Testis (tissue), 2 donors: ENCODE measurements at regions not wholly inside any gene's neighbourhood (a gene's known extent, or its start where the extent isn't known, plus 50 kb on each side); places are given as distances from the start of the nearest gene placed in this dataset.

Experiments used
- POLR2A ChIP-seq: fragments of 450-650 bp; IDR thresholded peaks from one replicate; pipeline ENCODE4 v1.6.1; 2017; ENCODE audit warnings: antibody characterized with exemption, mild to moderate bottlenecking, moderate library complexity
- TF ChIP-seq, protein P1 (sequence below), 3 experiments: fragments of 450-650 bp in 2 of 3; fragments of 200-600 bp in 1 of 3; sonication (generic) in 1 of 3; IDR thresholded peaks; one replicate each; pipeline ENCODE4 v1.5.1; 2016 to 2019; ENCODE audit warnings: antibody characterized with exemption in 3 of 3, mild to moderate bottlenecking in 2 of 3, moderate library complexity in 1 of 3

DNA sequence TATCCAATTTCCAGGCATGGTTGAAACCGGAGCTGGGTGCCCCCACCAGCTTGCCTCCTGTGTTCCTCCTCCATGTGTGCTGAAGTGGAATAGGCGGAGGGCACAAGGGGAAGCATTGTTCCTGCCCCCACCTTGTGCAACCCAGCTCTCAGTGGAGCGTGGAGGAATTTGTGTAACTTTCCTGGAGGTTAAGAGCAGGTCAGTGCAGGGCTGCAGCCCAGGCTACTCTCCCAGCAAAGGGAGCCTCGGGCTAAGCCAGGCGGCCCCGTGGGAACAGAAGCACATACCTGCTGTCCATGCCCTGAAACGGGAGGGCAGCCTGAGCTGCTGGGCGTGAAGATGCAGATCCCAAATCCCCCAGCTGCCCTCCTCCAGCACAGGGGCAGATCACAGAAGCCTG, 158.8 kb upstream of the LHX1 start:
- TF ChIP-seq, protein P1, sequence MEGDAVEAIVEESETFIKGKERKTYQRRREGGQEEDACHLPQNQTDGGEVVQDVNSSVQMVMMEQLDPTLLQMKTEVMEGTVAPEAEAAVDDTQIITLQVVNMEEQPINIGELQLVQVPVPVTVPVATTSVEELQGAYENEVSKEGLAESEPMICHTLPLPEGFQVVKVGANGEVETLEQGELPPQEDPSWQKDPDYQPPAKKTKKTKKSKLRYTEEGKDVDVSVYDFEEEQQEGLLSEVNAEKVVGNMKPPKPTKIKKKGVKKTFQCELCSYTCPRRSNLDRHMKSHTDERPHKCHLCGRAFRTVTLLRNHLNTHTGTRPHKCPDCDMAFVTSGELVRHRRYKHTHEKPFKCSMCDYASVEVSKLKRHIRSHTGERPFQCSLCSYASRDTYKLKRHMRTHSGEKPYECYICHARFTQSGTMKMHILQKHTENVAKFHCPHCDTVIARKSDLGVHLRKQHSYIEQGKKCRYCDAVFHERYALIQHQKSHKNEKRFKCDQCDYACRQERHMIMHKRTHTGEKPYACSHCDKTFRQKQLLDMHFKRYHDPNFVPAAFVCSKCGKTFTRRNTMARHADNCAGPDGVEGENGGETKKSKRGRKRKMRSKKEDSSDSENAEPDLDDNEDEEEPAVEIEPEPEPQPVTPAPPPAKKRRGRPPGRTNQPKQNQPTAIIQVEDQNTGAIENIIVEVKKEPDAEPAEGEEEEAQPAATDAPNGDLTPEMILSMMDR (IDR thresholded peaks at IDR 0.05), result no peak
- TF ChIP-seq POLR2A, result no peak
